ENCODE measurements at regions not wholly inside any gene's neighbourhood (a gene's known extent, or its start where the extent isn't known, plus 50 kb on each side); places are given as distances from the start of the nearest gene placed in this dataset.

DNA sequence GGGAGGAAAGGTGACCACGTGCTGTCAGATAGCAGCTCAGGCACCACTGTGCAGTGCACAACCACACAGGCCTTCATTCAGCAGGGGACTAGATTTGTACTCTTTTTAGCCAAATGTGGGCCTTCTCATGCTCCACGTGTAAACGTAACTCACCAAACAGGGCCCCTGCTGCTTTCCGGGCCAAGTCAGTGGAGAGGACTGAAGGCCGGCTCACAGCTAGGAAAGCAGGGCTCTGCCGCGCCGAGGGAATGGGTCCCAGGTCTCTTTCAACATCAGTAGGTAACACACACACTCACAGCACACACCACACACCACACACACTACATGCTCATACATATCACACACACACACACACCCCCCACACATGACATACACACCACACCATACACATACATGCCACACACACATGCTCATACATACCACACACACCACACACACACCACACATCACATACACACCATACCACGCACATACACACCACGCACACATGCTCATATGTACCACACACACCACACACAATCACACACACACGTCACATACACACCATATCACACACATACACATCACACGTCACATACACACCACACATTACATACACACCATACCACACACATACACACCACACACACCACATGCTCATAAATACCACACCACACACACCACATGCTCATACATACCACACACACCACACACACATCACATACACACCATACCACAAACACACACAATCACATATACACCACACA lies 124.0 kb upstream of the ERG start:
- no peak overlapping the region for H3K9ac ChIP-seq
- in situ Hi-C loops (cut with MboI): no loop called here
- H3F3A ChIP-seq (ENCODE audit: insufficient read depth): peaks cover 20% of the 10 kb centered on the region
- no peaks in the 10 kb centered on the region for H3K9me2 ChIP-seq (ENCODE audit: insufficient read depth)
- H2AFZ ChIP-seq: no peak overlapping the region
- no peaks in the 10 kb centered on the region for H3K9me3 ChIP-seq (ENCODE audit: low read depth)
- no peaks in the 10 kb centered on the region for H3K79me2 ChIP-seq (ENCODE audit: insufficient read depth)
- H3K4me2 ChIP-seq (ENCODE audit: unreplicated experiment): no peak overlapping the region
- H3K27me3 ChIP-seq (replicated peaks; ENCODE audit: insufficient read depth): no peaks in the 10 kb centered on the region
- H4K20me1 ChIP-seq (ENCODE audit: insufficient read depth): no peaks in the 10 kb centered on the region
- no peak for DNase-seq
- no peaks in the 10 kb centered on the region for H3K36me3 ChIP-seq (ENCODE audit: low read depth)
- no peak overlapping the region for H3K4me3 ChIP-seq
- no peak for TF ChIP-seq EZH2 (IDR thresholded peaks at IDR 0.05; ENCODE audit: insufficient read depth, poor library complexity, severe bottlenecking)
- no peak for TF ChIP-seq EZH2phosphoT487 (IDR thresholded peaks at IDR 0.05; ENCODE audit: insufficient read depth, low read depth)
- peaks cover 19% of the 10 kb centered on the region for H3K4me1 ChIP-seq (ENCODE audit: insufficient read depth)
- WGBS, 2 experiments (ENCODE audit: low coverage in 1 of 2, low lambda C conversion rate in 2 of 2, missing lambda C conversion rate in 2 of 2): 96 to 97% methylated on average over 12 of the region's 12 CpGs
- H3K27ac ChIP-seq: no peak overlapping the region

- WGBS, 2 experiments (ENCODE audit: low coverage in 1 of 2, low lambda C conversion rate in 2 of 2, missing lambda C conversion rate in 2 of 2): 50 to 100% methylated on average over 1 to 2 of the region's 2 CpGs
- Histone ChIP-seq H3K4me3 (no peak overlapping the region), H3K27ac (no peak overlapping the region), H3K4me2 (ENCODE audit: unreplicated experiment) (no peak overlapping the region), H3K9me2 (ENCODE audit: insufficient read depth) (no peaks in the 10 kb centered on the region), H2AFZ (no peak overlapping the region), H3K27me3 (replicated peaks; ENCODE audit: insufficient read depth) (no peaks in the 10 kb centered on the region), H3K79me2 (ENCODE audit: insufficient read depth) (no peaks in the 10 kb centered on the region), H3K9me3 (ENCODE audit: low read depth) (no peaks in the 10 kb centered on the region), H3K36me3 (ENCODE audit: low read depth) (no peaks in the 10 kb centered on the region), H3K4me1 (ENCODE audit: insufficient read depth) (peaks cover 19% of the 10 kb centered on the region), H3K9ac (no peak overlapping the region), H3F3A (ENCODE audit: insufficient read depth) (peaks cover 20% of the 10 kb centered on the region), H4K20me1 (ENCODE audit: insufficient read depth) (no peaks in the 10 kb centered on the region)
- TF ChIP-seq EZH2phosphoT487 (IDR thresholded peaks at IDR 0.05; ENCODE audit: insufficient read depth, low read depth) (no peak), EZH2 (IDR thresholded peaks at IDR 0.05; ENCODE audit: insufficient read depth, poor library complexity, severe bottlenecking) (no peak)
- in situ Hi-C loops (cut with MboI): no loop called here
- no peak for DNase-seq
Measured at GRCh38 chr21:38622827-38623209, 124.5 kb upstream of the ERG start.

DNA sequence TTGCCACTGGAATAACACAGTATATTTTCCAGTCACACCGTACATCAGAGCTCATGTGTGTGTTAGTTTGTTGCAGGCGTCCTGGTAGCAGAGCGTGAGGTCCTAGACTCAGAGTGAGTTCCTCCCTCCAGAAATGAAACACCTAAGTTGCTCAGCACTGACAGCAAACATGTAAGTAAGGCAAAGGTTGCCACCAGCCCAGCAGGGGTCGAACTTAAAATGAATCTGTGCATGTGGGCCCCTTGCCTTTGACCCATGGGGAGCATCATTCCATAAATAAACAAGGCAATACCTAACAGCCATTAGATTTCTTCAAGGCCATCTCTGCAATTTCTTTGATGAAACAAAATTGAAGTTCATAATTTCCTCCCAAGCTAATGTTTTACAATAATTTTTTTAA lies 125.3 kb upstream of the ERG start:
- H3K4me1 ChIP-seq (ENCODE audit: insufficient read depth): peaks cover 19% of the 10 kb centered on the region
- no peaks in the 10 kb centered on the region for H3K9me2 ChIP-seq (ENCODE audit: insufficient read depth)
- in situ Hi-C loops (cut with MboI): no loop called here
- no peaks in the 10 kb centered on the region for H3K36me3 ChIP-seq (ENCODE audit: low read depth)
- no peaks in the 10 kb centered on the region for H3K9me3 ChIP-seq (ENCODE audit: low read depth)
- H2AFZ ChIP-seq: no peak overlapping the region
- no peak overlapping the region for H3K9ac ChIP-seq
- no peaks in the 10 kb centered on the region for H3K79me2 ChIP-seq (ENCODE audit: insufficient read depth)
- TF ChIP-seq EZH2phosphoT487 (IDR thresholded peaks at IDR 0.05; ENCODE audit: insufficient read depth, low read depth) (no peak), EZH2 (IDR thresholded peaks at IDR 0.05; ENCODE audit: insufficient read depth, poor library complexity, severe bottlenecking) (no peak)
- H3K4me2 ChIP-seq (ENCODE audit: unreplicated experiment): no peak overlapping the region
- peaks cover 20% of the 10 kb centered on the region for H3F3A ChIP-seq (ENCODE audit: insufficient read depth)
- no peak for DNase-seq
- H3K27me3 ChIP-seq (replicated peaks; ENCODE audit: insufficient read depth): no peaks in the 10 kb centered on the region
- WGBS, 2 experiments (ENCODE audit: low coverage in 1 of 2, low lambda C conversion rate in 2 of 2, missing lambda C conversion rate in 2 of 2): 89 to 91% methylated on average over 4 of the region's 4 CpGs
- no peak overlapping the region for H3K27ac ChIP-seq
- no peak overlapping the region for H3K4me3 ChIP-seq
- H4K20me1 ChIP-seq (ENCODE audit: insufficient read depth): no peaks in the 10 kb centered on the region

- TF ChIP-seq EZH2phosphoT487 (IDR thresholded peaks at IDR 0.05; ENCODE audit: insufficient read depth, low read depth) (no peak), EZH2 (IDR thresholded peaks at IDR 0.05; ENCODE audit: insufficient read depth, poor library complexity, severe bottlenecking) (no peak)
- Histone ChIP-seq H3K36me3 (ENCODE audit: low read depth) (no peaks in the 10 kb centered on the region), H4K20me1 (ENCODE audit: insufficient read depth) (no peaks in the 10 kb centered on the region), H2AFZ (no peak overlapping the region), H3F3A (ENCODE audit: insufficient read depth) (peaks cover 9% of the 10 kb centered on the region), H3K79me2 (ENCODE audit: insufficient read depth) (no peaks in the 10 kb centered on the region), H3K4me2 (ENCODE audit: unreplicated experiment) (no peak overlapping the region), H3K9me2 (ENCODE audit: insufficient read depth) (no peaks in the 10 kb centered on the region), H3K27ac (no peak overlapping the region), H3K27me3 (replicated peaks; ENCODE audit: insufficient read depth) (no peaks in the 10 kb centered on the region), H3K4me1 (ENCODE audit: insufficient read depth) (peaks cover 11% of the 10 kb centered on the region), H3K4me3 (no peak overlapping the region), H3K9ac (no peak overlapping the region), H3K9me3 (ENCODE audit: low read depth) (no peaks in the 10 kb centered on the region)
- in situ Hi-C loops (cut with MboI): no loop called here
- WGBS, 2 experiments (ENCODE audit: low coverage in 1 of 2, low lambda C conversion rate in 2 of 2, missing lambda C conversion rate in 2 of 2): 96 to 98% methylated on average over 1 of the region's 1 CpG
- no peak for DNase-seq
Measured at GRCh38 chr21:38625000-38625399, 126.7 kb upstream of the ERG start.

Measured in GM23248 (cell line).